Activated T-cell treated with anti-CD3 and anti-CD28 coated beads, Interleukin-2, amount 50 U/mL, for 4 hours (primary cell): ENCODE measurements at regions not wholly inside any gene's neighbourhood (a gene's known extent, or its start where the extent isn't known, plus 50 kb on each side); places are given as distances from the start of the nearest gene placed in this dataset.
A peak's percentile ranks its signal among the peaks of the same experiment; 100 is the strongest.

Experiments
- ATAC-seq, 2 donors: fragments of 200-7000 bp; cut with Tn5 transposase; one replicate each; pipeline ENCODE4 v1.10.0; 2021
- DNase-seq: peaks from one replicate; pipeline ENCODE4 v3.0.0-alpha.2; 2020
- H3K27me3 Mint-ChIP-seq: one replicate; pipeline ENCODE4 v1.8.0; 2021; ENCODE audit warnings: low read depth, mixed read lengths
- H3K36me3 Mint-ChIP-seq: one replicate; pipeline ENCODE4 v1.8.0; 2022; ENCODE audit warnings: mixed read lengths; ENCODE audit not compliant: insufficient read depth
- H3K4me1 Mint-ChIP-seq: one replicate; pipeline ENCODE4 v1.8.0; 2021; ENCODE audit warnings: low read depth, mixed read lengths
- H3K4me3 Mint-ChIP-seq: one replicate; pipeline ENCODE4 v1.8.0; 2021; ENCODE audit warnings: mild to moderate bottlenecking, moderate library complexity, mixed read lengths
- H3K9me3 Mint-ChIP-seq: one replicate; pipeline ENCODE4 v1.8.0; 2021; ENCODE audit warnings: mixed read lengths

DNA sequence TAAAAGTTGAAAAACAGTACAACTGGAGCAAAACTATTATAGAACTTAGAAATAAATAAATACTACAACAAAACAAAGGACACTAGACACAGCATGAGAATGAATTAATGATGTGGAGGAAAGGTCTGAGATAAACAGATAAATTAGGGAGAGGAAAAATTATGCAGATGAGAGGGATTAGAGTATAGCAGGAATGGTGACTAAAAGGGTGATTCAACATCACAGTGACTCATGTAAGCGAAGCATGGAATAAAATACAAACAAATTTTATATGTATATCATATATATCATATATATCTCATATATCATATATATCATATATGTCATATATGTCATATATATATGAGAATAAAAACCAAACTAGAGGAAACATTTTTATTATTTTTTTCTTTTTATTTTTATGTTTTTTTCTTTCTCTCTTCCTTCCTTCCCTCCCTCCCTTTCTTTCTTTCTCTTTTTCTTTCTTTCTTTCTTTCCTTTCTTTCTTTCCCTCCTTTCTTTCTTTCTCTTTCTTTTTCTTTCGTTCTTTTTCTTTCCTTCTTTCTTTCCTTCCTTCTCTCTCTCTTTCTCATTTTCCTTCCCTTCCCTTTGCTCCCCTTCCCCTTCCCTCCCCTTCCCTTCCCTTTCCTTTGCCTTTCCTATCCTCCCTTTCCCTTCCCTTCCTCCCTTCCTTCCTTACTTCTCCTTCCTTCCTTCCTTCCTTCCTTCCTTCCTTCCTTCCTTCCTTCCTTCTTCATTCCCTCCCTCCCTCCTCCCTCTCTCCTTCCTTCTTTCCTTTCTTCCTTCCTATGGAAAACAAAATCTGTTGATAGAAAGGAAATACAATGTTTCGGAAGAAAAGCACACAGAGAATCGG lies 1014.6 kb downstream of the GRIK2 start:
- no peaks in the 10 kb centered on the region for H3K27me3 Mint-ChIP-seq
- ATAC-seq (no peak), DNase-seq (no peak)
- no peaks in the 10 kb centered on the region for H3K4me1 Mint-ChIP-seq
- no peak overlapping the region for H3K4me3 Mint-ChIP-seq
- peaks cover 7% of the 10 kb centered on the region for H3K9me3 Mint-ChIP-seq
- no peaks in the 10 kb centered on the region for H3K36me3 Mint-ChIP-seq

DNA sequence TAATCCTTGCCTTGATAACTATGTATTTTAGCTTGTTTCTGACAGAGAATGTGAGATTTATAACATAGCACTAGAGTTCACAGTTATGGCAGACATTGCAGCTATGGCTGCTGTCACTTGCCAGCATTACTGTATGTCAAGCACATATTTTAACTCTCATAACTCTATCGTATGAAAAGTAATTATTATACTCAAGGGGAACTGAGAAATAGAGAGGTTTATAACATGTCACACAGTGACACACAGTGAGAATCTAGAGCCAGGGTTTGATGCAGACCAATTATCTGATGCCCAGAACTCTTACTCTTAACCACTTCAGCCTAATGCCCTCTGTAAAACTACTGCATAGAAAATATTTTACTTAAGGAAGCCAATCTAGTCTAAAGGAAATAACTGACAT lies 1012.4 kb downstream of the GRIK2 start:
- no peak for ATAC-seq
- Mint-ChIP-seq H3K4me1 (no peaks in the 10 kb centered on the region), H3K27me3 (no peaks in the 10 kb centered on the region)

DNA sequence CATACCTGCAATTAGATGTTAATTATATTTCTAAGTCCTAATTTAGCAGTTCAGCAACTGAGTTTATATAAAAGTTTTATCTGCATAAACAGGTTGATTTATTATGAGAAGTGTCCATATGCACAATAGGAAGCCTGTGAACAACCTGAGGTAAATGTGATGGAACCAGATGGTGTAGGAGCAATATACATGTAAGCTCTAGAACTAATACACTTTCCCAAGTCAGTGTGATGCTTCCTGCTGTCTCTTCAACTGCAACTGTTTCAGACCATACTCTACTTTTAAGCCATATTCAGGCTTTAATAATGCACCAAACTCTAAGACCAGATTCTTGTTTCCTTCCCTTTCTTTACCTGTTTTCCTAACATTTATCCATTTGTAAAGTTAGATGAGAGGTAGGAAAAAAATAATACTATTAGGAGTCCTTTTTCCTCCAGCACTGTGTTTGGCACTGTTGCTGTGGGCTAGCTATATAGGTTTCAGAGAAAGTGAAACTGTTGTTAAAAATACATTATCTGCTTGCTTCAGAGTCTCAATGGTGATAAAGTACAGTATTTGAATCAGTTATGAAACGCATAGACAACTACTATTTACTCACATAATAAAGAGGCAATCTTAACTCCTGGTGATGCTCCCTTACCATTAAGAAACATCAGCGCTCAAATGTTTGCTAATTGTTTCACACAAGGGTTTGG lies 1009.3 kb downstream of the GRIK2 start:
- H3K27me3 Mint-ChIP-seq, result no peaks in the 10 kb centered on the region
- no peaks in the 10 kb centered on the region for H3K4me1 Mint-ChIP-seq
- H3K36me3 Mint-ChIP-seq, result no peaks in the 10 kb centered on the region
- no peak overlapping the region for H3K4me3 Mint-ChIP-seq
- peaks cover 7% of the 10 kb centered on the region for H3K9me3 Mint-ChIP-seq
- DNase-seq (no peak), ATAC-seq (no peak)

More for the DNA sequence above, 1012.4 kb downstream of the GRIK2 start:
- no peak overlapping the region for H3K4me3 Mint-ChIP-seq
- no peak for DNase-seq
- H3K9me3 Mint-ChIP-seq, result peaks cover 7% of the 10 kb centered on the region
- H3K36me3 Mint-ChIP-seq, result no peaks in the 10 kb centered on the region

DNA sequence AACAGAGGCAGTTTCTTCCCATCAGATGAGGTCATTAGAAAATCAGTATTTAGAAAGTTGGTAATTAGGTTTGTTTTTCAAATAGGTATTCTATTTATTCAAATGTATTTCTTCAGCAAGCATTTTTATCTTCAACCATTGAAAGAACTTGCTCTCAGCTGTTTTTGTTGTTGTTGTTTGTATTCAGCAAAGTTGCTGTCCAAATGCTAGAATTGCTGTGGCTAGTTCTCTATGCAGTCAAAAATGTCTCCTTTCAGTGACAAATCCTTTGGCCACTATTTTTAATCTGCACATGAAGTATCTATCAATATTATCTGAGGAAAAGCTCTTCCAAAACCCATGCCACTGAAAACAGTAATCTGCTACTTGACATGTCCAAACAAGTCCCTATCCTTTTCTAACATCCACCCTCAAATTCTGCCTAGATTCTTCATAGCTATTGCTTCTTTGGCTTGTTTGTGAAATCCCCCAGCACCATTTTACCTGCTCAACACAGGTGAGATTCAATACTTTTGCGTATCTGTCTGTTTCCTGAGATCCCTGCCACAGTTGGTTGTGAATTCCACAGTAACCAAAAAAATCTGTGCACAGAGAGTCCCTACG lies 1005.4 kb downstream of the GRIK2 start:
- no peaks in the 10 kb centered on the region for H3K27me3 Mint-ChIP-seq
- no peaks in the 10 kb centered on the region for H3K36me3 Mint-ChIP-seq
- DNase-seq, result no peak
- H3K4me1 Mint-ChIP-seq, result no peaks in the 10 kb centered on the region
- peaks cover 4% of the 10 kb centered on the region for H3K9me3 Mint-ChIP-seq
- H3K4me3 Mint-ChIP-seq, result no peak overlapping the region
- ATAC-seq, result no peak

DNA sequence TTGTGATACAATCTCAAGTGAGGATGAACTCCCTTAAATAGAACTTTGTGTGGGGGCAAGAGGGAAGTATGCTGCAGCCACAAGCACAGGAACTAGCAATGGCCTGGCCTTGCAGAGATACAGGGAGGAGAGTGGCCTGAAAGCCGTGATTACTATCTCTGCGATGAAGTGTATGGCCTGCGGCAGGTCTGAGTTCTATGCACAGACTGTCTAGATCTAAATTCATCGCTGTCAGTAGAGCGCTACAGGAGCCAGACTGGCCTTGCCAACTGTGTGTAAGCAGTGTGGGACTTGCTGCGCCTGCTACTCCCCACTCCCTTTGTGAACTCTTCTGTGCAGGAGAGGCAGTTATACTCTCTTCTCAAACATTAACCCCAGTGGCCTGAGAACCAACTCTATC lies 997.0 kb downstream of the GRIK2 start:
- H3K4me3 Mint-ChIP-seq, result no peak overlapping the region
- H3K27me3 Mint-ChIP-seq, result no peaks in the 10 kb centered on the region
- ATAC-seq, result peak in 1 of 2 donors; percentile 14
- H3K4me1 Mint-ChIP-seq, result no peaks in the 10 kb centered on the region
- no peak for DNase-seq
- no peaks in the 10 kb centered on the region for H3K36me3 Mint-ChIP-seq
- H3K9me3 Mint-ChIP-seq, result peaks cover under 1% of the 10 kb centered on the region

DNA sequence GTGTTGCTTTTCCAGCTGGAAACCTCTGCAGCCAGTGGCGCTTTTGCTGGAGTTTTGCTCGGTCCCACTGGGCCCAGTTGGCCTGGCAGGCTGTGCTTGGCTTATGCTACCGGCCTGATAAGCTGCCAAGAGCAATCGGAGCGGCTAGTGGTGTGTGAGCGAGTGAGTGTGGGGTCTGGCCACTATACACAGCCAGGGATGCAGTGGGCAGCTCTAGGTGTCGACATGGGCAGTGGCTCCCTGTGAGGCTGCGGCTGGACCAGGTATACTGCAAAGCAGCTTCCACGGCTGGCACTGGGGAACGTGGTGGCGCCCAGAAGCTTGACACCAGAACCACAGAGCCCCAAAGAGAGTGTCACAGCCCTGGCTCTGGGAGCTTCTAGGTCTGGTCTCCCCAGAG lies 996.5 kb downstream of the GRIK2 start:
- H3K36me3 Mint-ChIP-seq, result no peaks in the 10 kb centered on the region

DNA sequence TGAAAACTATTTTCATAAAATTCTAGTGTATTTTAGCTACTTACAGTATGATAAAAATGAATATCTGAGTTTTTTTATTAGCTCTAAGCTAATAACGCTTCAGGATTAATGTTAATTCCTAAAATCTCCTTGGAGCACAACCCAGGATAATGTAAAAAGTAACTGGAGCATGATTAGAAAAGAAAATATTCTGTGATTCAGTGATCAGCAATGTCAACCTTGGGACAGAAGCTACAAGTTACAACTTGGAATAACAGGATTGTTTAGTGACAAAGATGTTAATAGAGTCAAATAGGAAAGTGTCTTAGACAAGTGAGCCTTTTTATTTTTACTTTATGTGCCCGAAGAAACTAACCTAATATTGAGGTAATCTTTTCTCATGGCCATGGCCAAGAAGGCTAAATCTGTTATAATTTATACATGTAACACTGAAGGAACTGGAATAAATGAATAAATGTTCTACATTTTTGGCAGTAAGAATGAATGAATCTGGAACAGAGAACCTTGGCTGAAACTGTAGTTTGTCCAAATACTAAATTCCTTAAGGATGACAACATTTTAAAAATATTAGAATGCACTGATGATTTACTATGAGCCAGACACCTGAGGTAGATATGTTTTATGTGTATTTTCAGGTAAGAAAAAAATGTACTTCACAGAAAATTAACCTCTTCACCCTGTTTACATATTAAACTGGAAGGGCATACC lies 994.0 kb downstream of the GRIK2 start:
- Mint-ChIP-seq H3K27me3 (no peaks in the 10 kb centered on the region), H3K9me3 (no peaks in the 10 kb centered on the region), H3K4me3 (no peak overlapping the region), H3K36me3 (no peaks in the 10 kb centered on the region), H3K4me1 (no peaks in the 10 kb centered on the region)
- no peak for ATAC-seq
- DNase-seq, result no peak

More for the DNA sequence above, 996.5 kb downstream of the GRIK2 start:
- Mint-ChIP-seq H3K9me3 (no peaks in the 10 kb centered on the region), H3K4me1 (no peaks in the 10 kb centered on the region), H3K4me3 (no peak overlapping the region), H3K27me3 (no peaks in the 10 kb centered on the region)
- DNase-seq, result no peak
- ATAC-seq, result no peak

DNA sequence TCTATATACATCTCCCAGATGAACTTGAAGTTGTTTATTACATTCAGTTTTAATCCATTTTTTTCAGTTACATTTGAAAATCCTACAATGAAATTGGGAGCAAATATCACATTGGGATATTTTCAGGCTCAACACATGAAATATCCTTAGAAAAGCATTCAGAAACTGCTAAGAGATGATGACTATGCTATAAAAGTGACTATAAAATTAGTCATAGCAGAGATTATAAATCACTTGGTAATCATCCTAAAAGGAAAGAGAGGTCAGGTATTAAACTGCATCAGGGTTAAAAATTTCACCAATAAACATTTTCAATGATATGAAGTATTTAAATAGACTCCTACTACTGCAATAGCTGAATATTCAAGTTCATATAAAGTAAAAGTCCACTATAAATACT lies 987.7 kb downstream of the GRIK2 start:
- Mint-ChIP-seq H3K9me3 (no peaks in the 10 kb centered on the region), H3K4me3 (no peak overlapping the region), H3K4me1 (no peaks in the 10 kb centered on the region), H3K27me3 (no peaks in the 10 kb centered on the region), H3K36me3 (no peaks in the 10 kb centered on the region)
- no peak for DNase-seq
- ATAC-seq, result no peak

DNA sequence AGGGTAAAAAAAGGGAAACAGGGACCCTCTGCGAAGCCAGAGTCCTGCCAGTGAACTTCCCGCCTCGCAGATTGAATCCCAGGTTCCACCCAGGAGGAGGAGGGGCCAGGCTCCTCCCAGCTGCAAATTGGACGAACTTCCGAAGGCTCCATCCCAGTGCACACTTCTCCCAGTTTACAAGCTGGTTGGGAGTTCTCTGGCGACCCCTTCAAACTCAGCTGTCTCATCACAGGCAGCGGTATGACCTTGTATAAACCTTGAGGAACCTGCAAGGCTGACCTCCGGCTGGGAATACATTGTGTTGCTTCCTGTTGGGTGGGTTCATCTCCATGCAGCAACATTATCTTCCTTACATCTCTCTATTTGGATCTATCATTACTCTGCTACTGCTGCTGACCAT lies 962.7 kb downstream of the GRIK2 start:
- Mint-ChIP-seq H3K9me3 (no peaks in the 10 kb centered on the region), H3K4me1 (no peaks in the 10 kb centered on the region), H3K36me3 (no peaks in the 10 kb centered on the region), H3K4me3 (no peak overlapping the region), H3K27me3 (no peaks in the 10 kb centered on the region)
- DNase-seq (no peak), ATAC-seq (no peak)

DNA sequence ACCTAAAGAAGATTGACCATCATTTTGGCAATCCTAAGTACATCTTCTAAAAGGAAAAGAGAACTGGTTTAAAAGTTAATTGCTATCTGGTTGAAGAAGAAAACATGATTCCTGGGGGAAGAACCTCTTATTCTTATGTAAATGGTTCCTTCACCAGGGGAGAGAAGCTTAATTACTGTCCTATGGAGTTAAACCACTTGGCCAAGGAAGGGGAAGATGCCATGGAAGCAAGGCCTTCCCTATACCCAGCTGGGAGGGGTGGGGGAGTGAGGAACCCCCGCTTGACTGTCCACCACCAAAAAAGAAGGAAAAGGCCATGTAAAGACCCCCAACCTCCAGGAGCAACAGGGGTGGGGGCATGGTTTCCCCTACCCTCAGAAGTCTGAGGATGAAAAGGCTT lies 962.1 kb downstream of the GRIK2 start:
- no peaks in the 10 kb centered on the region for H3K27me3 Mint-ChIP-seq
- H3K9me3 Mint-ChIP-seq, result no peaks in the 10 kb centered on the region
- ATAC-seq (no peak), DNase-seq (no peak)
- H3K4me1 Mint-ChIP-seq, result no peaks in the 10 kb centered on the region
- H3K4me3 Mint-ChIP-seq, result no peak overlapping the region
- H3K36me3 Mint-ChIP-seq, result no peaks in the 10 kb centered on the region

DNA sequence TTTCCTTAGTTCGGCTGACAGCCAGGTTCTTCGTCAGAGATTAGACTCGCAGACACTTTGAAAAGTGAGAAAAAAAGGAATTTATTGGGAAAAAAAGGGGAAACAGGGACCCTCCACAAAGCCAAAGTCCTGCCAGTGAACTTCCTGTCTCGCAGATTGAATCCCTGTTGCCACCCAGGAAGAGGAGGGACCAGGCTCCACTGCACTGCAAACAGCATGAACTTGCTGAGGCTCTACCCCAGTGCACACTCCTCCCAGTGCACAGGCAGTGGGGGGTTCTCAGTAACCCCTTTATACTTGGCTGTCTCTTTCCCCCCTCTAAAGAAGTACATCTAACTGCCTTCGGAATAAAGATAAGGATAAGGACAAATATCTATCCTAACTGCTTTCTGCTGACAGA lies 959.0 kb downstream of the GRIK2 start:
- H3K36me3 Mint-ChIP-seq, result no peaks in the 10 kb centered on the region
- H3K9me3 Mint-ChIP-seq, result peaks cover under 1% of the 10 kb centered on the region

DNA sequence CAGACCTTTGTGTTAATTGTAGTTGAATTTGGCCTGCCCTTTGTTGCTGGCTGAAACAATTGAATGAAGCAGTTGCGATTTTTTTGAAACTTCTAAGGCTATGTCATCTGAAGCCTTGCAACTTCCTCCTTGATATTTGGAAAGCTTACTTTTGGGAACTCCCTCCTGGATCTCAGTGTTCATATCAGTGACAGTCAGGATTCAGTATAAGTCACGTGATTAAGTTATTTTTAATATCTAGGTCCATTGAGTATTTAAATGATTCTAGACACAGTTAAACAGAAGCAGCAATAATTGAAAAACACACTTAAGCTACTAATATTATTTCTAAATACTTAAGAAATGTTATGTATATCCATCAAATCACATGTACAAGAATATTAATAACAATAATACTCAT lies 951.3 kb downstream of the GRIK2 start:
- Mint-ChIP-seq H3K9me3 (peaks cover 4% of the 10 kb centered on the region), H3K36me3 (no peaks in the 10 kb centered on the region), H3K4me1 (no peaks in the 10 kb centered on the region), H3K4me3 (no peak overlapping the region), H3K27me3 (no peaks in the 10 kb centered on the region)
- ATAC-seq, result no peak
- DNase-seq, result no peak

More for the DNA sequence above, 959.0 kb downstream of the GRIK2 start:
- H3K27me3 Mint-ChIP-seq, result no peaks in the 10 kb centered on the region
- DNase-seq (no peak), ATAC-seq (no peak)
- H3K4me1 Mint-ChIP-seq, result no peaks in the 10 kb centered on the region
- H3K4me3 Mint-ChIP-seq, result no peak overlapping the region

DNA sequence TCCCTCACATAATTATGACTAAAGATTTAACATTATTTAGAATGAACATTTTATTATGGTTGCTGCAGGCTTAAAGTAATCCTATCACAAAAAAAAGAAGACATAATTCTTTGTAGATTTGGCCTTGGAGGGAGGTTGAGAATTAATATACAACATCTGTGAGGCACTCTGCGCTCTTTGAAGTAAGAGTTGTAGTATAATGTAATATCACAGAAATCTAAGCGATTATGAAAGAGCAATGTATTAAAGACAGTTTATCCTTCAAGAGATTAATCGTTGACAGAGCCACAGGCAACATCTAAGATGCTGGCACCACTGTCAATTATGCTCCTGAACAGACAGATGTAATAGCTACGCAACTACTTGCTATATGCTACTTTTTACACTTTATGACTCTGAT lies 946.8 kb downstream of the GRIK2 start:
- H3K27me3 Mint-ChIP-seq, result no peaks in the 10 kb centered on the region
- DNase-seq (no peak), ATAC-seq (no peak)
- H3K9me3 Mint-ChIP-seq, result peaks cover under 1% of the 10 kb centered on the region
- H3K4me1 Mint-ChIP-seq, result no peaks in the 10 kb centered on the region
- H3K4me3 Mint-ChIP-seq, result no peak overlapping the region
- no peaks in the 10 kb centered on the region for H3K36me3 Mint-ChIP-seq

DNA sequence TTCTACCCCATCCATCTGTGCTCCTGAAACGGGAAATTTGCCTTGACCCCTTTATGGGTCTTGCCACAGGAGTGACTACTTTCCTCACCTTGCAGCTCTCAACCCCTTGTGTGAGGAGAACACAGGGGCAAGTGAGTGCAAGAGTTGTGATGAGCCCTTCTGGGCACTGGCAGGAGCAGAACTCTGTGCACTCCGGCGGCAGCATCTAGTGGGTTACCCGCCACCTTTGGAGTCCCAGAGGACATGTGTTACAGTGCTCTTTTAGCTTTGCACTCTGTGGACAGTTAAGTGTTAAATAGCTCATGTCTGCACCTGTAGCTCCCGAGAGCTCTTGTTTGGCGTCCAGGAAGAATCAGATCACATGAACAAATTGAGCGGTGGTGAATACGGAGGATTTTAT lies 940.2 kb downstream of the GRIK2 start:
- Mint-ChIP-seq H3K36me3 (no peaks in the 10 kb centered on the region), H3K27me3 (no peaks in the 10 kb centered on the region), H3K9me3 (peaks cover 7% of the 10 kb centered on the region), H3K4me3 (no peak overlapping the region), H3K4me1 (no peaks in the 10 kb centered on the region)
- no peak for DNase-seq
- ATAC-seq, result no peak
